ENCODE measurements at regions not wholly inside any gene's neighbourhood (a gene's known extent, or its start where the extent isn't known, plus 50 kb on each side); places are given as distances from the start of the nearest gene placed in this dataset.

- Histone ChIP-seq H3K79me1 (ENCODE audit: insufficient read depth, low read depth, low read length, poor library complexity, severe bottlenecking) (no peaks in the 10 kb centered on the region), H2BK5ac (ENCODE audit: insufficient read length, low read length) (no peak overlapping the region), H4K91ac (ENCODE audit: insufficient read length, low read depth, low read length) (no peak overlapping the region), H2BK12ac (ENCODE audit: insufficient read length, low read depth, low read length) (no peak overlapping the region), H3K4me1 (ENCODE audit: insufficient read depth, low read length) (no peaks in the 10 kb centered on the region), H3K27ac (ENCODE audit: insufficient read length, low read depth, low read length) (no peak overlapping the region), H3K23me2 (ENCODE audit: insufficient read length, low read depth, low read length, poor library complexity, severe bottlenecking) (no peaks in the 10 kb centered on the region), H4K20me1 (ENCODE audit: control insufficient read depth, insufficient read depth, insufficient read length) (no peaks in the 10 kb centered on the region), H4K8ac (replicated peaks; ENCODE audit: insufficient read length, low read depth, low read length) (no peak overlapping the region), H2BK120ac (ENCODE audit: low read depth, low read length, poor library complexity, severe bottlenecking) (no peak overlapping the region), H3K4ac (ENCODE audit: low read depth, low read length) (no peak overlapping the region), H2AK5ac (ENCODE audit: insufficient read length, low read length) (no peak overlapping the region), H3K18ac (ENCODE audit: insufficient read length, low read depth, low read length) (no peak overlapping the region), H3K14ac (ENCODE audit: insufficient read depth, low read length) (no peak overlapping the region), H3K9me3 (ENCODE audit: control insufficient read depth, low read depth, low read length) (no peaks in the 10 kb centered on the region), H3T11ph (ENCODE audit: low read length) (no peak overlapping the region), H3K4me2 (ENCODE audit: insufficient read depth, insufficient read length, low read length) (no peak overlapping the region), H3K79me2 (ENCODE audit: insufficient read depth, low read length) (no peaks in the 10 kb centered on the region), H3K27me3 (ENCODE audit: insufficient read depth, low read length) (no peaks in the 10 kb centered on the region), H3K9ac (ENCODE audit: extremely low read depth, insufficient read length, low read length) (no peak overlapping the region), H4K5ac (ENCODE audit: insufficient read length, low read depth, low read length) (no peak overlapping the region), H2BK15ac (ENCODE audit: low read depth, low read length) (no peak overlapping the region), H3K56ac (ENCODE audit: insufficient read length, low read depth, low read length) (no peak overlapping the region), H2AFZ (ENCODE audit: low read length) (no peak overlapping the region), H2BK20ac (ENCODE audit: low read depth, low read length, poor library complexity, severe bottlenecking) (no peak overlapping the region), H3K23ac (ENCODE audit: insufficient read length, low read depth, low read length) (no peak overlapping the region)
- Mint-ChIP-seq H3K27ac (no peak overlapping the region), H3K9me3 (peaks cover 0 to 4% of the 10 kb centered on the region in 2 experiments; a peak in 3 of 5 replicates), H3K4me3 (no peak overlapping the region), H3K27me3 (ENCODE audit: low read depth) (no peaks in the 10 kb centered on the region), H3K4me1 (peaks cover 14 to 22% of the 10 kb centered on the region in 2 experiments), H3K36me3 (ENCODE audit: insufficient read depth in 1 of 3, low read depth in 3 of 3) (0 out of 7 replicates have a peak, but pooled peaks cover 0 to 4% (median 0%) of the 10 kb centered on the region in 3 experiments)
- no CpG with 5 or more reads among the region's 2 CpGs for WGBS (ENCODE audit: extremely low coverage, insufficient read length, low lambda C conversion rate)
- DNase-seq, result no peak
- TF ChIP-seq CTCF (conservative IDR thresholded peaks at IDR 0.05), result no peak
Observed at GRCh38 chr1:182303778-182304177, 87.8 kb downstream of the GLUL start.

All from H9 (cell line).